AML-193 (cell line): ENCODE measurements at regions not wholly inside any gene's neighbourhood (a gene's known extent, or its start where the extent isn't known, plus 50 kb on each side); places are given as distances from the start of the nearest gene placed in this dataset.
"Not testable (repeated sequence)": the region's sequence is repeated elsewhere in the genome, so short reads cannot be mapped to it uniquely, and the experiment has no call there.

Experiments
- DNase-seq, 2 experiments: peaks; one replicate each; lab custom pipeline; 2025; lab: John Stamatoyannopoulos, UW

DNA sequence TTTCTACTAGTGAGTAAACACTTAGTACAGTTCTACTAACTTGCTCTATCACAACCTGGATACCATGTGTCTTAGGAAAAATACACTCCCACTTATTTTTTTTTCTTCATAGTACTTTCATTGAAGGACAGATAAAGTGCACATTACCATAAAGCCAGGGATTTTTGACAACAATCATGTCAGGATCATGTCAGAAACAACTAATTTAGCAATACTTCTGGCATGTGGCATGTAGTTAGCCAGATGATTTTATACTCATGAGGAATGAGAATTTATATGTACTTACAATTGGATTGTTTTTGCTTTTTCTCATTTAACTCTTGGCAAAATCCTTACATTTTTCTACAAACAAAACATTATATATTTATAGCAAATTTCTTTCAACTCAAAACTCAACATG lies 630.7 kb upstream of the GRM3 start:
- no peak for DNase-seq

GRCh38 chr7:86008898-86009297 lies 634.8 kb upstream of the GRM3 start:
- DNase-seq: no peak

GRCh38 chr7:86006909-86007308 lies 636.8 kb upstream of the GRM3 start:
- DNase-seq: no peak

DNA sequence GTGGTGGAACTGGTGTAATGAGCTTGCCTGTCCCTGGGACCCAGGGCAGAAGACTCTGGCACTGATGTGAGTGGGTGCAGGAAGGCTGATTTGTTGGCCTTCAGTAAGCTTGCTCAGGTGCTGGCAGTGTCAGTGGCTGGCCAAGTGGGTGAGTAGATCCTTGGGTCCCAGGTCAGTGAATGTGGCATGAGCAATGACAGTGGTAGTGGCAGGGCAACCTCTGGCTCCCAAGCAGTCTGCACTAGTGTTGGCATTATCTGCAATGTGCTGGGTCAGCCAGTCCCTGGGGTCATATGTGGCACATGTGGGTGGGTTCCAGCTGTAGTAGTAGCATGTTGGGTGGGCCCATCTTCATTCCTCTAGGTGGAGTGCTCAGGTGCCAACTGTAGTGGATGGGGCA lies 640.9 kb upstream of the GRM3 start:
- no peak for DNase-seq

DNA sequence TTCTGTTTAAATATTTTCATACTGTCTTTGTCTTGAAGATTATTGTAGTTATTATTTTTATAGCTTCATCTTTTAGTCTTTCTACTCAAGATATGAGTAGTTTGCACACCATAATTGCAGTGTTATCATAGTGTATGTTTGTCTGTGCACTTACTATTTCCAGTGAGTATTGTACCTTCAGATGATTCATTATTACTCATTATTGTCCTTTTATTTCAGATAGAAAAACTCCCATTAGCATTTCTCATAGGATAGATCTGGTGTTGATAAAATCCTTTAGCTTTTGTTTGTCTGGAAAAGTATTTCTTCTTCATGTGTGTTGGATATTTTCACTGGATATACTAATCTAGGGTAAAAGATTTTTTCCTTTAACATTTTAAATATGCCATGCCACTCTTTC lies 646.2 kb upstream of the GRM3 start:
- no peak for DNase-seq

- no peak for DNase-seq
These were observed 648.6 kb upstream of the GRM3 start for GRCh38 chr7:85995101-85995500.

- no peak for DNase-seq
These were observed 663.0 kb upstream of the GRM3 start for GRCh38 chr7:85980740-85981139.

DNA sequence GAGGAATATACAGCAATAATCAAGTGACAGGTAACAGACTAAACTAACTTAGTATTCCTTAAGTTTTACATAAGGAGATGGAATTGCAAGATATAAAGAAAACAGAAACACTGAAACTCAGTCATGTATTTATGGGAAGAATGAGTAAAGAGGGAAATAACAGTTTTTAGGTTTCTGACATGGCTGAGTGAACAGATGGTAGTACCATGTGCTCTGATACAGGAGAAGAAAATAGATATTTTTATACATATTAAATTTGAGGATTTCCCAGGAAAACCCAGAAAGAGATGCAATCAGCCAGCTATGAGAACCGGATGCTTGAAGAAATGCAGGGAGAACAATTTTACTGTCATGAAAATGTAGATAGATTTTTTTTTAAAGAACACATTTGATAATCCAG lies 669.5 kb upstream of the GRM3 start:
- no peak for DNase-seq

- no peak for DNase-seq
These were observed 671.1 kb upstream of the GRM3 start for GRCh38 chr7:85972504-85973141.

- no peak for DNase-seq
These were observed 688.7 kb upstream of the GRM3 start for GRCh38 chr7:85954961-85955360.

- DNase-seq: no peak
These were observed 692.8 kb upstream of the GRM3 start for GRCh38 chr7:85950871-85951270.

DNA sequence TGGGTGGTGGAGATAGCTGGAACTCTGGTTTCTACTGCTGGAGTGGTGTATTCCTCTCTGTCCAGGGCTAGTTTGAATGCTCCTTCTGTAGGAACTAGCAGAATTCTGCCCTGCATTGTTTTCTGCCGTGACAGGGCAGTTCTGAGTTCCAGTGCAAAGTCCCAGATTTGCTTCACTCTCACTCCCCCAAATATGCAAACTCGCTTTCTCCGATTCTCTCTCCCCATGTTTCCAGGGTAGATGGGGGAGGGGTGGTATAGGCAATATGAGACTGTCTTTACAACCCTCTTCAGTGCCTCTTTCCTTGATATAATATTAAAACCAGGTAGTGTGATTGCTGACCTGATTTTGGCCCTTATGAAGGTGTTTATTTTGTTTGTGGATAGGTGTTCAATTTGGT lies 693.3 kb upstream of the GRM3 start:
- no peak for DNase-seq

GRCh38 chr7:85947767-85948166 lies 695.9 kb upstream of the GRM3 start:
- no peak for DNase-seq

GRCh38 chr7:85940798-85941197 lies 702.9 kb upstream of the GRM3 start:
- no peak for DNase-seq

DNA sequence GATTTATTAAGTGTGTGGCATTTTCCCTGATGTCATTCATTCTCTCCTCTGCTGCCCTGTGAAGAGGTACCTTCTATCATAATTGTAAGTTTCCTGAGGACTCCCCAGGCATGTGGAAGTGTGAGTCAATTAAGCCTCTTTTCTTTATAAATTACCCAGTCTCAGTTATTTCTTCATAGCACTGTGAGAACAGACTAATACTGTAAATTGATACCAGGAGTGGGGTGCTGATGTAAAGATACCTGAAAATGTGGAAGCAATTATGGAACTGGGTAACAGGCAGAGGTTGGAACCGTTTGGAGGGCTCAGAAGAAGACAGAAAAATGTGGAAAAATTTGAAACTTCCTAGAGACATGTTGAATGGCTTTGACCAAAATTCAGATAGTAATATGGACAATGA lies 711.8 kb upstream of the GRM3 start:
- DNase-seq: no peak

DNA sequence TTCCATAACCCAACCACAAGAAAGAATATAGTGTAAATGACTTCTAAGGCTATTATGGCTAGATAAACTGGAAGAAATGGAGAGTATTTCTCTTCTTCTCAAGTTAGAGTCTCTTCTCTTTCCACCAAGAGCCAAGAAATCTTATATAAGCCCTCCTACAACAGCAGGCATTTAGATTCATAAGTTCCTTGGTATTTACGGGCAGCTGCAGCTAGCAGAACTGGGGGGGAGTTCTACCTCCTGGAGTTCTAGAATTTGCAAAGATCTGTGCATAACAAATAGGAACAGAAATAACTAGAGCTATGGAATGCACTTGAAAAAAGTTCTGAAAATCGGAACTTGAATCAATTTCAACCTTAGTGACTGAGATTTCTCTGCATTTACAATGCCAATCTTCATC lies 715.2 kb upstream of the GRM3 start:
- no peak for DNase-seq

- no peak for DNase-seq
These were observed 716.5 kb upstream of the GRM3 start for GRCh38 chr7:85927226-85927625.

DNA sequence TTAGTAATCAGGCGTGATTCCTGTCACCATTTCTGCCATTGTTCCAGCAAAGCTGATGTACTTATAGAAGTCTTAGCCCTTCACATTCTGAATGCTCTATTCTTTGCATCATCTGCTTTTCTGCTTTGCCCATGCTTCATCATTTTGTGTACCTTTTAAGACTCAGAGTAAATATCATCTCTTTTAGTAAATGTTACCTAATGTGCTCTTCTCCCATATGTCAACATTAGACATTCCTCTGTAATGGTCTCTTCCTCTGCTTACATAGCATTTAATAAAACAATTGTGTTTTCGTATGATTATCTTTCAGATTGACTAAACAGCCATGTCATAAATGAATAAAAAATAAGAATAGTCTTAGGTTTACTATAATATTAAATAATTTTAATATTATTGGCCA lies 719.6 kb upstream of the GRM3 start:
- DNase-seq: no peak

- DNase-seq: no peak
These were observed 727.7 kb upstream of the GRM3 start for GRCh38 chr7:85916016-85916415.

DNA sequence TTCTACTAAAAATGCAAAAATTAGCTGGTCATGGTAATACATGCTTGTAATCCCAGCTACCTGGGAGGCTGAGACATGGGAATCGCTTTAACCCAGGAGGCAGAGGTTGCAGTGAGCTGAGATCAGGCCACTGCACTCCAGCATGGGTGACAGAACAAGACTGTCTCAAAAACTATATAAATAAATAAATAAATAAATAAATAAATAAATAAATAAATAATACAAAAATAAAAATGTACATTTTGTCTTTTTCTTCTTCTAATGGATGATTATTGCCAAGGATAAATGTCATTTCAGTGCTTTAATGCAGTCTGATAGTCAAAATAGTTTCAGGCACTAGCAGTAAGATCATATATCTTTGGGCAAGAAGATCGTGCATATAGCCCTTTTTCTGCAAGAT lies 727.6 kb upstream of the SEMA3D start:
- DNase-seq: no peak

GRCh38 chr7:85908051-85908450 lies 721.2 kb upstream of the SEMA3D start:
- no peak for DNase-seq

DNA sequence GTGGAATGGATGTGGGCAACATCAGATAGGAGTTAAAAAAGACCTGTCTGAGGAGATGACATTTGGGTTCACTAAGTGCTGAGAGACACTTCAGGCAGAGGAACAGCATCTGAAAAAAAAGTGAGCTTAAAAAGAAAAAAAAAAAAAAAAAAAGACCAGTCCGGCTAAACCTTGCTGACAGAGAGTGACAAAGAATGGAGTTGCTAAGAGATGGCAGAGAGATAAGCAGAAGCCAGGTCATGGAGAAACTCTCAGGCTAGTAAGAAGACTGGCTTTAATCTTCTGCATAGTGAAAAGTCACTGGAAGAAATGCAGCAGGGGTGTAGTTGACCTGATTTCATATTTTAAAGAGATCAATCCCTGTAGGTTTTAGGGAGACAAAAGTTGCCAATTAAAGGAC lies 711.1 kb upstream of the SEMA3D start:
- no peak for DNase-seq

DNA sequence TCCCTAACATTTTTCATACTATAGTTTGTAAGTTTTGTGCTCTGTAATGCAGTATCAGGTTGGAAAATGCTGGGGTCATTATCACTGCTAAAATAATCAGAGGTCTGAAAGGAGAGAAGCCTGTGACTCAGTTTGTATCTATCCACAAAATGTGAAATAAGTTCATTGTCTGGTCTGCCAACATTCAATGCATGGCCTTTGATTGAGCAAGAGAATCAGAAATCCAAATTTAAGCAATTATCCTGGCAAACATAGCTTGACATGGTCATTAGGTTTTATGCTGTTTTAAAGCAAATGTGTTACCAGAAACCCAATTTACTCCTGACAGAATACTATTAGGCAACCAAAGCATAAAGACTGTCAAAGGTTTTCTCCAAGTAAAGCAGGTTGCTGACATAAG lies 709.7 kb upstream of the SEMA3D start:
- DNase-seq: no peak

DNA sequence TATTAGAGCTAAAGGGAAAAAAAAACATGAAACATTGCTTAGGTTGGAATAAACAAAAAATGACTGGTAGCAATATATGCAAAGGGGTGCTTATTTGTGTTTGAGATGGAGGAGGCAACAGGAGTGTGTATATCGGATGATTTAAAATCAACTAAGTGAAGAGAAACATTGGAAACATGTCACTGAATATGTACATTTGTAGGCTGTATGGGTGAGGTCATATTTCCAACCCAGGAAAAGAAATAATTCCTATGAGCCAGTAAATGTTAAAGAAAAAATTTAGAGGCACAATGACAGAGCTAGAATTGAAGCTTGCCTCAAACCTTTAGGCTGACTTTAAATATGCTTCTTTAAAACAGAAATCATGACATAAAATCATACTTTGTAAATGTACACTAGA lies 709.0 kb upstream of the SEMA3D start:
- no peak for DNase-seq

DNA sequence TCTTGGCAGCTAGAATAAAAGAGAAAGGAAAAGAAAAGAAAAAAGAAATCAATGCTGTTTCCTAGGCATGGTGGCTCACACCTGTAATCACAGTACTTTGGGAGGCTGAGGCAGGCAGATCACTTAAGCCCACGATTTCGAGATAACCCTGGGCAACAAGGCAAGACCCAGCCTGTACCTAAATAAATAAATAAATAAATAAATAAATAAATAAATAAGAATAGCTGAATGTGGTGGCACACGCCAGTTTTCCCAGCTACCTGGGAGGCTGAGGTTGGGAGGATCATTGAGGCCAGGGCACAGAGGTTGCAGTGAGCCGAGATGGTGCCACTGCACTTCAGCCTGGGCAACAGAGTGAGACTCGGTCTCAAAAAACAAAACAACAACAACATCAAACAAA lies 705.0 kb upstream of the SEMA3D start:
- DNase-seq: not testable (repeated sequence)
